ENCODE measurements at regions not wholly inside any gene's neighbourhood (a gene's known extent, or its start where the extent isn't known, plus 50 kb on each side); places are given as distances from the start of the nearest gene placed in this dataset.

DNA sequence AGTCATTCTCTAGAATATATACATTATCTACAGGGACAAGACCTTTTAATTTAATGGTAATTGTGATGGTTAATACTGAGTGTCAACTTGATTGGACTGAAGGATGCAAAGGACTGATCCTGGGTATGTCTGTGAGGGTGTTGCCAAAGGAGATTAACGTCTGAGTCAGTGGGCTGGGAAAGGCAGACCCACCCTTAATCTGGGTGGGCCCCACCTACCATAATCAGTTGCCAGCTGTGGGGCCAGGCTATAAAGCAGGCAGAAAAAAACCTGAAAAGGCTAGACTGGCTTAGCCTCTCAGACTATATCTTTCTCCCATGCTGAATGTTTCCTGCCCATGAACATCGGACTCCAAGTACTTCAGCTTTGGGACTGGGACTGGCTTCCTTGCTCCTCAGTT, 112.2 kb upstream of the SMC2 start:
- peaks cover 0 to 4% (median 0%) of the 10 kb centered on the region in 3 donors for H3K27me3 Mint-ChIP-seq (ENCODE audit: low read depth in 3 of 3)
- no peaks in the 10 kb centered on the region for H3K79me2 ChIP-seq (ENCODE audit: insufficient read depth, low read length)
- H4K20me1 ChIP-seq (ENCODE audit: insufficient read depth, low read length) = no peaks in the 10 kb centered on the region
- H3K4me3 ChIP-seq (replicated peaks in 1 of 3; ENCODE audit: low read depth in 2 of 3, low read length in 3 of 3) = no peak overlapping the region
- TF ChIP-seq, protein P1, sequence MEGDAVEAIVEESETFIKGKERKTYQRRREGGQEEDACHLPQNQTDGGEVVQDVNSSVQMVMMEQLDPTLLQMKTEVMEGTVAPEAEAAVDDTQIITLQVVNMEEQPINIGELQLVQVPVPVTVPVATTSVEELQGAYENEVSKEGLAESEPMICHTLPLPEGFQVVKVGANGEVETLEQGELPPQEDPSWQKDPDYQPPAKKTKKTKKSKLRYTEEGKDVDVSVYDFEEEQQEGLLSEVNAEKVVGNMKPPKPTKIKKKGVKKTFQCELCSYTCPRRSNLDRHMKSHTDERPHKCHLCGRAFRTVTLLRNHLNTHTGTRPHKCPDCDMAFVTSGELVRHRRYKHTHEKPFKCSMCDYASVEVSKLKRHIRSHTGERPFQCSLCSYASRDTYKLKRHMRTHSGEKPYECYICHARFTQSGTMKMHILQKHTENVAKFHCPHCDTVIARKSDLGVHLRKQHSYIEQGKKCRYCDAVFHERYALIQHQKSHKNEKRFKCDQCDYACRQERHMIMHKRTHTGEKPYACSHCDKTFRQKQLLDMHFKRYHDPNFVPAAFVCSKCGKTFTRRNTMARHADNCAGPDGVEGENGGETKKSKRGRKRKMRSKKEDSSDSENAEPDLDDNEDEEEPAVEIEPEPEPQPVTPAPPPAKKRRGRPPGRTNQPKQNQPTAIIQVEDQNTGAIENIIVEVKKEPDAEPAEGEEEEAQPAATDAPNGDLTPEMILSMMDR (IDR thresholded peaks at IDR 0.05) = no peak
- H3K36me3 Mint-ChIP-seq = no peaks in the 10 kb centered on the region
- H3K4me1 ChIP-seq (ENCODE audit: control insufficient read depth in 1 of 2, insufficient read depth in 2 of 2, low read length in 2 of 2) = no peaks in the 10 kb centered on the region
- intact Hi-C loops (cut with micrococcal nuclease) = no loop called here
- H2AFZ ChIP-seq (ENCODE audit: insufficient read depth, low read depth, low read length, poor library complexity, severe bottlenecking) = no peak overlapping the region
- no peak overlapping the region for H3K27ac ChIP-seq (ENCODE audit: low read depth in 1 of 2, low read length in 2 of 2)
- no peak overlapping the region for H3K4me2 ChIP-seq (replicated peaks; ENCODE audit: extremely low read depth, low read length, poor library complexity, severe bottlenecking)
- no peak overlapping the region for H3K27ac Mint-ChIP-seq
- H3K4me3 Mint-ChIP-seq = no peak overlapping the region
- H3K36me3 ChIP-seq (replicated peaks in 1 of 2; ENCODE audit: control insufficient read depth in 1 of 2, insufficient read depth in 2 of 2, low read length in 2 of 2) = no peaks in the 10 kb centered on the region
- WGBS (ENCODE audit: insufficient coverage) = no CpG with 5 or more reads among the region's 2 CpGs
- H3K9me3 Mint-ChIP-seq = peaks cover 0 to 5% (median 3%) of the 10 kb centered on the region in 7 donors
- no peak for DNase-seq
- H3K9ac ChIP-seq (ENCODE audit: insufficient read depth, low read length, poor library complexity, severe bottlenecking) = no peak overlapping the region
- H3K9me3 ChIP-seq (replicated peaks in 1 of 2; ENCODE audit: control insufficient read depth in 1 of 2, insufficient read depth in 1 of 2, low read length in 2 of 2) = no peaks in the 10 kb centered on the region
- H3K4me1 Mint-ChIP-seq = peaks cover 3% of the 10 kb centered on the region
- no peaks in the 10 kb centered on the region for H3K27me3 ChIP-seq (ENCODE audit: control insufficient read depth in 2 of 2, insufficient read depth in 2 of 2, low read length in 2 of 2)

DNA sequence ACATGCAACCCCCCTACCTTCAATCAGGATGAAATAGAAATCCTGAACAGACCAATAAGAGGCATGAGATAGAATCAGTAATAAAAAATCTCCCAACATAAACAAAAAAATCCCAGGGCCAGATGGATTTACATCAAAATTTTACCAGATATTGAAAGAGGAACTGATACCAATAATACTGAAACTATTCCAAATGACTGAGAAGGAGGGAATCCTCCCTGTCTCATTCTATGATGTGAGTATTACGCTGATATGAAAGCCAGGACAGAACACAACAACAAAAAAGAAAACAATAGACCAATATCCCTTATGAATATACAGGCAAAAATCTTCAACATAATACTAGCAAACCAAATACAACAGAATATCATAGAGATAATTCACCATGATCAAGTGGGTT, 109.0 kb upstream of the SMC2 start:
- H2AFZ ChIP-seq (ENCODE audit: insufficient read depth, low read depth, low read length, poor library complexity, severe bottlenecking) = no peak overlapping the region
- no peaks in the 10 kb centered on the region for H3K36me3 ChIP-seq (replicated peaks in 1 of 2; ENCODE audit: control insufficient read depth in 1 of 2, insufficient read depth in 2 of 2, low read length in 2 of 2)
- no peaks in the 10 kb centered on the region for H3K79me2 ChIP-seq (ENCODE audit: insufficient read depth, low read length)
- Mint-ChIP-seq H3K27me3 (ENCODE audit: low read depth in 3 of 3) (peaks cover 0 to 4% (median 0%) of the 10 kb centered on the region in 3 donors), H3K36me3 (no peaks in the 10 kb centered on the region), H3K9me3 (peaks cover 0 to 5% (median 2%) of the 10 kb centered on the region in 7 donors), H3K4me3 (no peak overlapping the region), H3K27ac (no peak overlapping the region), H3K4me1 (peaks cover 3% of the 10 kb centered on the region)
- no peak overlapping the region for H3K4me2 ChIP-seq (replicated peaks; ENCODE audit: extremely low read depth, low read length, poor library complexity, severe bottlenecking)
- no peaks in the 10 kb centered on the region for H3K27me3 ChIP-seq (ENCODE audit: control insufficient read depth in 2 of 2, insufficient read depth in 2 of 2, low read length in 2 of 2)
- TF ChIP-seq, protein P1 (IDR thresholded peaks at IDR 0.05) = no peak
- no CpG with 5 or more reads among the region's 1 CpG for WGBS (ENCODE audit: insufficient coverage)
- H3K9ac ChIP-seq (ENCODE audit: insufficient read depth, low read length, poor library complexity, severe bottlenecking) = no peak overlapping the region
- no peak overlapping the region for H3K4me3 ChIP-seq (replicated peaks in 1 of 3; ENCODE audit: low read depth in 2 of 3, low read length in 3 of 3)
- no peaks in the 10 kb centered on the region for H3K9me3 ChIP-seq (replicated peaks in 1 of 2; ENCODE audit: control insufficient read depth in 1 of 2, insufficient read depth in 1 of 2, low read length in 2 of 2)
- H4K20me1 ChIP-seq (ENCODE audit: insufficient read depth, low read length) = no peaks in the 10 kb centered on the region
- H3K27ac ChIP-seq (ENCODE audit: low read depth in 1 of 2, low read length in 2 of 2) = no peak overlapping the region
- no peak for DNase-seq
- no peaks in the 10 kb centered on the region for H3K4me1 ChIP-seq (ENCODE audit: control insufficient read depth in 1 of 2, insufficient read depth in 2 of 2, low read length in 2 of 2)
- intact Hi-C loops (cut with micrococcal nuclease) = no loop called here
